ENCODE measurements at regions not wholly inside any gene's neighbourhood (a gene's known extent, or its start where the extent isn't known, plus 50 kb on each side); places are given as distances from the start of the nearest gene placed in this dataset.

DNA sequence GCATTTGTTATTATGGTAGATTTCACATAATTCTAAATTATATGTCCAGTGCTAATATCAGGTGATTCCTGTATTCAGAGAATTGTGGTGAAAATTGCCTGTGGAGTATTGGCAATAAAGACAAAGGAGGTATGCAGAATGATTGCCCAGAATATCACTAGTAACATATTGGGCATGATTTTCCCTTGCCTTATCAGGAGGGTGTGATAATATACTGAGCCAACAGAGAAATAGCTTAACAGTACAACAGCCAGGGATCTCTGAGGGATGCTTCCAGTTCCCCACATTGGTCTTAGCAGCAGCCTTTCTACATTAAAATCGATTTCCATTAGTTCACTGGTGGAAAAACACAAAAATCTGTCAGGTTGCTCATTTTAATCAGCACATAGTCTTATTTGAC, 122.9 kb upstream of the COL3A1 start:
- DNase-seq (ENCODE audit: low read depth) = no peak

- DNase-seq (ENCODE audit: low read depth) = no peak
Measured at GRCh38 chr2:188851826-188852225, 122.3 kb upstream of the COL3A1 start.

- DNase-seq (ENCODE audit: low read depth) = no peak
Measured at GRCh38 chr2:188852772-188853171, 121.4 kb upstream of the COL3A1 start.

GRCh38 chr2:188853307-188853706, 120.9 kb upstream of the COL3A1 start:
- DNase-seq (ENCODE audit: low read depth) = no peak

DNA sequence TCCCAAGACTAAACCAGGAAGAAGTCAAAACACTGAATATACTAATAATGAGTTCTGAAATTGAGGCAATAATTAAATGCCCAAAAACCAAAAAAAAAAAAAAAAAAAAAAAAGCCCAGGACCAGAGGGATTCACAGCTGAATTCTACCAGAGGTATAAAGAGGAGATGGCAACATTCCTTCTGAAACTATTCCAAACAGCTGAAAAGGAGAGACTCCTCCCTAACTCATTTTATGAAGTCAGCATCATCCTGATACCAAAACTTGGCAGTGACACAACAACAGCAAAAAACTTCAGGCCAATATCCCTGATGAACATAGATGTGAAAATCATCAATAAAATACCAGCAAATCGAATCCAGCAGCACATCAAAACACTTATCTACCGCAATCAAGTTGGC, 108.5 kb upstream of the COL3A1 start:
- no peak for DNase-seq (ENCODE audit: low read depth)

- DNase-seq (ENCODE audit: low read depth) = no peak
Measured at GRCh38 chr2:188869550-188869949, 104.6 kb upstream of the COL3A1 start.

- DNase-seq (ENCODE audit: low read depth) = no peak
Measured at GRCh38 chr2:188870289-188870688, 103.9 kb upstream of the COL3A1 start.

DNA sequence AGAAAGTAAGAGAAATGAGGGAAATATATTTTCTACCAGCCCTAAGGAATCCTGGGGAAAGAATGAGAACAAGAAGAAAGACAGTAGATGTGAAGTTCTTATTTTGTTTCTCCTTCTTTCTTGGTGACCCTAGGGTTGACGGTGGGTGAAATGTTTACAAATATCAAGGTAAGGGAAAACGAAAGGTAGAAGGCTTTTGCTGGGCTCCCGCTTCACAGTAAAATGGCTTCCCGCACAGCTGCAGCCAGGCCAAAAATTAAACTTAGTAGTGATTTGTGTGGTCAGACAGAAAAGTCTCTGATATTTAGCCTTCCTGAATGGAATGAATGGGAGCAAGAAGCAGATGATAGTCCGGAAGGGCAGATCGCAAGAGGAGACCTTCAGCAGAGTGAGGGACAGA, 99.1 kb upstream of the COL3A1 start:
- no peak for DNase-seq (ENCODE audit: low read depth)

DNA sequence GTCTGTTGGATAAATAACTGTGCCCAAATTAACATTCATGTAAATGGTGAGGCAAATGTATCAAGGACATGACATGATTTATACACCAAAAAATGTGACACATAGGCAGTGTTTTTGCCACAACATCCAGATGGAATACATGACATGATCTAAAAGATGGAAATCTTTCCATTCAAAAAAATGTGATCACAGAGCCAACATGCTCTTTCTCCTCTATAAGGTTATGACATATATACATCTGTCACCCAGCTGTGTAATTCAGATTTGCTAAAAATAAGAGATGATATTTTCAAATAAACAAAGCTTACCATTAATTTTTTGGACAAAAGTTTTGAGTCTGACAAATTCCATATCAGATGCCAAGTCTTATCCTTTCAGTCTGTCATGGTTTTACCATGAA, 95.5 kb upstream of the COL3A1 start:
- DNase-seq (ENCODE audit: low read depth) = no peak

DNA sequence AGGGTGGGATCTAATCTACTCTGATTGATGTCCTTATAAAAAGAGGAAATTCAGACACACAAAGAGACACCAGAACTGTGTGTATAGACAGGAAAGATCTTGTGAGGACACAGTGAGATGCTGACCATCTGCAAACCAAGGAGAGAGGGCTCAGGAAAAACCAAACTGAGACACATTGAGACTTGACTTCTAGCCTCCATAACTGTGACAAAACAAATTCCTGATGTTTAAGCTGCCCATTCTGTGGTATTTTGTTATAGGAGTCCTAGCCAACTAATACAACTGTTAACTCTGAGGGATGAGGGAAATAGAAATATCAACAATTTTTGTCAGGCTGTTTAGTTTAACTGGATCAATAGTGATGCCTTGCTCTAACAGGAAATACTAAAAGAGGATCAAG, 93.4 kb upstream of the COL3A1 start:
- DNase-seq (ENCODE audit: low read depth) = no peak

- no peak for DNase-seq (ENCODE audit: low read depth)
Measured at GRCh38 chr2:188881434-188881833, 92.7 kb upstream of the COL3A1 start.

DNA sequence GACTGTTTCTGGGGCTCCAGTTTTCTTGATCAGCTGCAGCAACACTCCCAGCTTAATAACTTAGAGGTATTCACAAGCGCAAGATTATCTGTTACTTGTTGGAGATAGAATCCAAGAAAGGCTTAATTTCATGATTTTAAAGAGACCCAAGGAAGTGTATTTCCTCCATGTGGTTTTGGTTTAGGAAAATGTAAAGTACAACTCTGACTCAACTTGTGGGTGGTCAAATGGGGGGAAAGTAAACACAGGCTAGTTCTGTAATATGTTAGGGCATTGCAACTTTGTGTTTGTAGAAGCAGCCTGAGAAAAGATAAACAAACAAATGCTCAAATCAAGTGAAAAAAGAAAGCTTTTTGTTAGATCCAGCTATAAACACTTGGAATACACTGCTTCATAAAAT, 90.1 kb upstream of the COL3A1 start:
- no peak for DNase-seq (ENCODE audit: low read depth)

DNA sequence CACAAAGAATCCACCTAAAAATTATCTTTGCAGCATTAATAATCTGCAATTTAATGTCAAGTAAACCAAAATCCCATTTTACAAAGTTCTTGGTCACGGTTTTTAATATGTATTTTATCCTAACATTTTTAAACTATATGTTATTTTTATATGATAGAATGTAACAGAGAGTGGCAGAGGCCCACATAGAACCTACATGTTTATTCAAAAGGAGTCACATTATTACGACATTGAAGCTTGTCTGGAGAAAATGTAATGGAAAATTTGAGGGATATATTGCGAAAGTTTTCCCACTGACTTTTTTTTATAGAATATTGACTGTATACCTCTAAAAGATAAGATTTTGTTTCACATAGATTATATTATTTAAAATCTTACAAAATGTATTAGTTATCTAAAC, 89.7 kb upstream of the COL3A1 start:
- no peak for DNase-seq (ENCODE audit: low read depth)

DNA sequence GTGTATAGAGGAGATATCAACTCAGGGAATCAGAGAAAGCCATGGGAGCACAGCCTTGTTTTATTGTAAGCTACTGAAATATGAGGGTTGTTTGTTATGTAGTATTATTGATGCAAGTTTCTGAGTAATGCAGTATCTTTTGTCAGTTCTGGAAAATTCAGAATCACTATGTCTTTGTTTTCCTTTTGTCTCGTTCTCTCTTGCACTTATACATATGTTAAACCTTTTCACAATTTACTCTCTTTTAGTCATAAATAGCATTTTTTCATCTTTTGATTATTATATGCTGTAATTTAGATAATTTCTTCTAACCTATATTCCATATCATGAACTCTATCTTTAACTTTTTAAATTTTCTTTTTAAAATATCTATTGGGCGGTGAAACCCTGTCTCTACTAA, 85.0 kb upstream of the COL3A1 start:
- no peak for DNase-seq (ENCODE audit: low read depth)

DNA sequence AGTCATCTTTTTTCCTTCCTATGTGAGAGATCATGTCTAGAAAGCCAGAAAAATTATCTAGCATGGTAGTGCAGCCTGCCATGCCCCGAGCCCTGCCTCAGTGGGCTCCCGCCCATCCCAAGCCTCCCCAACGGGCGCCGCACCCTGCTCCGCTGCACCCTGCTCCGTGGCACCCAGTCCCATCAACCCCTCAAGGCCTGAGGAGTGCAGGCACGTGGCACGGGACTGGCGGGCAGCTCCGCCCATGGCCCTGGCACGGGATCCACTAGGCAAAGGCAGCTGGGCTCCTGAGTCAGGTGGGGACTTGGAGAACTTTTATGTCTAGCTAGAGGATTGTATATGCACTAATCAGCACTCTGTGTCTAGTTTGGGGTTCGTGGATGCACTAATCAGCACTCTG, 83.4 kb upstream of the COL3A1 start:
- DNase-seq (ENCODE audit: low read depth) = no peak

DNA sequence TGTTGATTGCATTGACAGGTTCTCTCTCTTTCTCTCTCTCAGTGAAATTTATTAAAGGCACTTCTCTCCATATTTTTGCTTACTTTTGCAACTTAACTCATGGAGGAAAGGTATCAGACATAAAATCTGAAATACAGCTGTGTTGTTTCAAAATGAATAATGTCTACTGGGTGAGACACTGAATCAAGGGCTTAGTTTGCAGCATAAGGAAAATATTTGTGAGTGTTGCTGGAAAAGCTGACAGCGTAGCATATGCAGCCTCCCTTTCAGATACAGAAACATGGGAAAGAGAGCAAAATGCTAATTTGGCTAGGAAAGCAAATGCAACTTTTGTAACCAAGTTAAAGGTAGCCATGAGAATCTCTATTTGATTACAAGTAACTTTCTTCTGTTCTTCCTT, 81.5 kb upstream of the COL3A1 start:
- no peak for DNase-seq (ENCODE audit: low read depth)

DNA sequence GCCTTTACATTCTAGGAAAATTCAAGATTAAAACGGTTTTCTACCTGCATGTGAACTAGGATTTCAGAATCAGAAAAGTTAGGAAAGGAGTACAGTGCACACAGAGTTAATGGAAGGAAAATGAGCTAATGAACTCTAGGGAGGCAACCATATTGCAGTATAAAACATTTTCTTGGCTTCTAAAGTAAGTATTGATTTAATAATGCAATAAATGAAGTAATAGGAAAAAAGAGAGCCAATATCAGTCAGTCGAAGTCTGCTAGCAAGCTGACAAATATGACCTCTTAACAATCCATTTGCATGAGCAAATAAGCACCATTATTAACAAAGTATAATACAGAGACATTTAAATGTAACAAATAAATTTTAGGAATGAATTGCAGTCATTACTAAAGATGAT, 80.2 kb upstream of the COL3A1 start:
- DNase-seq (ENCODE audit: low read depth) = no peak

- no peak for DNase-seq (ENCODE audit: low read depth)
Measured at GRCh38 chr2:188894979-188895378, 79.2 kb upstream of the COL3A1 start.

GRCh38 chr2:188897096-188897495, 77.1 kb upstream of the COL3A1 start:
- DNase-seq (ENCODE audit: low read depth) = no peak

DNA sequence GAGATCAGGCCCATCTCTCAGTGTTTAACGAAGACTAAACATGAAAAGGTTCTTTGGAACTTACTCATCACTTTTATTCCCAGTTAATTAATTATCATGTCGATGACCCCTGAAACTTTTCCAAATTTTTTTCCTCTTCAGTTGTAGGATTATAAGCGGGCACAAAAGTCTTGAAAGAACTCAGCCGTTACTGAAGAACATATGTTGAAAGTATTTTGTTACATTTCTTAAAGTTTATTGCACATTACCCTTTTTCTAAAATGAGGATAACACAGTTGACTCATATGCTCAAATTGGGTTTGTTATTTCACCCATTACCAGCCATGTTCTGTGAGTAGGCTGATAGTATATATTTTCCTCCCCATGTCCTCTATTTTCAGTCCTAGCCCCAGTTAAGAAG, 75.9 kb upstream of the COL3A1 start:
- DNase-seq (ENCODE audit: low read depth) = no peak

DNA sequence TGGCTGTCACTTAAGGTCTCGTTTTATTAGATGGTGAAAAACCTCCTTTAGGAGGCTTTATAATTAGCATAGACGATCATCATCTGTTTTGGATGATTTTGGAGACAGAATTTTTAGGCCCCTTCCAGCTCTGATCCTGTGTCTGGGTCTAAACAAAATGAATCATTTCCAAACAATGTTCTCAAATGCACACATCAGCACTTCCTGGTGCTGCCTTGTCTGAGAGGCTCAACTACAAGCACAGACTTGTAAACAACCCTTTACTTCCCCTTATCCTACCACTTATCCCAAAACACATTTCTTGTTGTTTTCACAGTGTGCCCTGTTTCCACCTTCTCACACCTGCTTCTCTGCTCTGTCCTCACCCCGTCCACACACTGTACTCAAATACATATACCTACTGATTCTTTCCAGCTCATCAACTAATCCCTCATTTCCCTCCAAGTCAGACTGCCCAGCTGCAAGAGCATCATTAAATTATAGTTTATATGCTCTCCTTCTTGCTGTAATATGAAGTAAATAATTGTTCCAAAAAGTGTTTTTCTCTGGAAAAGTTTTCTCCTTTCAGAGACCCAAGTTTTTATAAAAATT, 71.2 kb upstream of the COL3A1 start:
- DNase-seq (ENCODE audit: low read depth) = no peak

GRCh38 chr2:188903740-188904139, 70.4 kb upstream of the COL3A1 start:
- no peak for DNase-seq (ENCODE audit: low read depth)

DNA sequence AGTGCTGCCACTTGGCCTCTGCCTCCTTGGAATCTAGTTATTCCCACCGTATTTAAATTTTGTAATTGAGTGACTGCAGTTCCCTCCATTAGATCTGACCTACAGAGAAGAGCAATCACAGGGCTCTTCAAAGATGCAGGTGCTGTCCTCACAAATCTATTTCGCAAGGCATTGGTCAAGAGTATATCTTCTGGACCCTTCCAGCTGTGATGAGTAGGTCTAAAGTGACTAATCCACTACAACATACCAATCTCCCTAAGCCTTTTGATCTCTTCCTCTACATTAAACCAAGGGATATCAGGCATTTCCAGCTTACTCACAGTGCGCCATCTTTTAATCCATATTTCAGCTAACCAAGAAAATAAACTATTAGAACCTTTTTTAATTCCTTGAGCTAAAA, 65.1 kb upstream of the COL3A1 start:
- DNase-seq (ENCODE audit: low read depth) = no peak

DNA sequence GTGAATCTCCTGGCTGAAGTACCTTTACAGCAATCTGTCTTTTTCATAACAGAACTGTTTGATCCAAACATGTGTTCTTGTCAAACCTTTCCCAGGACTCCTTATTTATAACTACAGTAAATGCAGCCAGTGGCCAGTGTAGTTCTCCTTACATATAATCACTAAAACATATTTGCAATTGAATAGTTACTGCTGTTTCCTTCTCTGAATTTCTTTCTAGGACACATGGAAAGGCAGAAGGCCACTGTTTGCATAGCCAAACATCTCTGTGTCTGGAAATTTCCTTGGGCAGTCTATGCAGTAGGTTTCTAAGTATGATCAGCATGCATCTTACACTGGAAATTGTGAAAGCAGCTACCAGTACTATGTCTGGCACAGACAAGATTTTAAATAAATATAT, 57.4 kb upstream of the COL3A1 start:
- no peak for DNase-seq (ENCODE audit: low read depth)

GRCh38 chr2:188917632-188918031, 56.5 kb upstream of the COL3A1 start:
- DNase-seq (ENCODE audit: low read depth) = no peak
